ENCODE measurements at regions not wholly inside any gene's neighbourhood (a gene's known extent, or its start where the extent isn't known, plus 50 kb on each side); places are given as distances from the start of the nearest gene placed in this dataset.
"Not testable (repeated sequence)": the region's sequence is repeated elsewhere in the genome, so short reads cannot be mapped to it uniquely, and the experiment has no call there.

DNA sequence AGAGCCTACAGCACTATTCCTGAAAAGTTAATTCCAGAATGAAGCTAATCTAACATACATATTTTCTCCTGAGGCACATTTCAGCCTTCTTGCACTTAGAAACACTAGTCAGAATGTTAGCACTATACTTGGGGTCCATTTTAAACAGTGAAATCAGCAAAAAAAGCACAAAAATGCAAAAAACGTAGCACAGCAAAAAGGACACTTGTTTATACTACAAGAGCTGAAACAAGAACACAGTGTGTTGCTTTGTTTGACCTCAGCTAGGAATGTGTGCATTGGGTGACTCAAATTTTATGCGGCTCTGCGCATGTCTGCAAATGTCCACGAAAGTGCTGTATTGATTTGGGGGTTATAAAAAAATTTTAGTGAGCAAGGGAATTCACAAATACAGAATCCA, 226.2 kb downstream of the KCNRG start:
- Histone ChIP-seq H3K9ac (ENCODE audit: low read depth, low read length) (no peak overlapping the region), H3K36me3 (ENCODE audit: insufficient read depth, low read length) (no peaks in the 10 kb centered on the region), H3K9me3 (ENCODE audit: control insufficient read depth, insufficient read depth, low read length) (no peaks in the 10 kb centered on the region), H3K4me1 (ENCODE audit: insufficient read depth, low read length) (peaks cover 13% of the 10 kb centered on the region)

GRCh38 chr13:50243931-50244330, 228.7 kb downstream of the KCNRG start:
- Histone ChIP-seq H3K9ac (ENCODE audit: low read depth, low read length) (no peak overlapping the region), H3K9me3 (ENCODE audit: control insufficient read depth, insufficient read depth, low read length) (no peaks in the 10 kb centered on the region)

GRCh38 chr13:50244355-50244712, 229.1 kb downstream of the KCNRG start:
- no peaks in the 10 kb centered on the region for H3K9me3 ChIP-seq (ENCODE audit: control insufficient read depth, insufficient read depth, low read length)
- peaks cover 13% of the 10 kb centered on the region for H3K4me1 ChIP-seq (ENCODE audit: insufficient read depth, low read length)
- H3K36me3 ChIP-seq (ENCODE audit: insufficient read depth, low read length): no peaks in the 10 kb centered on the region
- H3K9ac ChIP-seq (ENCODE audit: low read depth, low read length): no peak overlapping the region

More at GRCh38 chr13:50243931-50244330, 228.7 kb downstream of the KCNRG start:
- Histone ChIP-seq H3K4me1 (ENCODE audit: insufficient read depth, low read length) (peaks cover 13% of the 10 kb centered on the region), H3K36me3 (ENCODE audit: insufficient read depth, low read length) (no peaks in the 10 kb centered on the region)

DNA sequence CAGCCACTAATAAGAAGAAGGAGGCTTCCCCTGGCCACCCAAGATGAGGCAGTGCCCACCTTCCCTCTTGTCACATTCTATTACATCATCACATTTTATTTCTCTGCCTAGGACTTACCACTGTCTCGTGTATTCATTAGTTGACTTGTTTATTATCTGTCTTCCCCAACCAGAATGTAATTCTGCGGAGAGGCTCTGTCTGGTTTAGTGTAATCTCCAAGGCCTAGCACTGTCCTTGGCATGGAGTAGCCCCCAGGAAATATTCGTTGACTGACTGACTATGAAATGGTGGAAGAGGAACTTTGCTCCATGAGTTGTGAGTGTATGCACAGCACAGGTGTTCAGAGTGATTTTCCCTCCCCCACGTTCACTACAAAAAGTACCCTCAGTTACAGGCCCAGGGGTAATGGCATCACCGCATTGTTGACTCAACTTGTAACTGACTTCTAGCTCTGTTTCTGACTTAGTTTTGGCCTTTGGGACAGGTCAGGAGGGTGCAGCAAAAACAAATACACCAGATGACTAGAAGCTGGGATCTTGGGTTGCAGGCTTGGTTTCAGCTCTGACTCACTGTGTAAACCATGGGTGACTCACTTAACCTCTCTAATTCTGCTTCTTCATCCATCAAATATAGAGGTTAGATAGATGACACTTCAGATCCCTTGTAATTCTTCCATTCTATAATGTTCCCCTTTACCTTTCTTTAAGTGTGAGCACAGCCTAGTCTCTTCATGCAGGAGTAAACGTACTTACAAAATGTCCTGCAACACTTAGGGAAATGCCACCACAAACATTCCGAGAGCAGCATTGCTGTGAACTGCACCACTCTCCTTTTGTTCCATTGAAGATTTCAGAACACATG, 229.7 kb downstream of the KCNRG start:
- H3K9ac ChIP-seq (ENCODE audit: low read depth, low read length): no peak overlapping the region
- H3K9me3 ChIP-seq (ENCODE audit: control insufficient read depth, insufficient read depth, low read length): no peaks in the 10 kb centered on the region
- peaks cover 13% of the 10 kb centered on the region for H3K4me1 ChIP-seq (ENCODE audit: insufficient read depth, low read length)
- no peaks in the 10 kb centered on the region for H3K36me3 ChIP-seq (ENCODE audit: insufficient read depth, low read length)

- Histone ChIP-seq H3K4me1 (ENCODE audit: insufficient read depth, low read length) (peaks cover 9% of the 10 kb centered on the region), H3K9me3 (ENCODE audit: control insufficient read depth, insufficient read depth, low read length) (no peaks in the 10 kb centered on the region), H3K36me3 (ENCODE audit: insufficient read depth, low read length) (no peaks in the 10 kb centered on the region), H3K9ac (ENCODE audit: low read depth, low read length) (no peak overlapping the region)
Measured at GRCh38 chr13:50247223-50247622, 232.0 kb downstream of the KCNRG start.

DNA sequence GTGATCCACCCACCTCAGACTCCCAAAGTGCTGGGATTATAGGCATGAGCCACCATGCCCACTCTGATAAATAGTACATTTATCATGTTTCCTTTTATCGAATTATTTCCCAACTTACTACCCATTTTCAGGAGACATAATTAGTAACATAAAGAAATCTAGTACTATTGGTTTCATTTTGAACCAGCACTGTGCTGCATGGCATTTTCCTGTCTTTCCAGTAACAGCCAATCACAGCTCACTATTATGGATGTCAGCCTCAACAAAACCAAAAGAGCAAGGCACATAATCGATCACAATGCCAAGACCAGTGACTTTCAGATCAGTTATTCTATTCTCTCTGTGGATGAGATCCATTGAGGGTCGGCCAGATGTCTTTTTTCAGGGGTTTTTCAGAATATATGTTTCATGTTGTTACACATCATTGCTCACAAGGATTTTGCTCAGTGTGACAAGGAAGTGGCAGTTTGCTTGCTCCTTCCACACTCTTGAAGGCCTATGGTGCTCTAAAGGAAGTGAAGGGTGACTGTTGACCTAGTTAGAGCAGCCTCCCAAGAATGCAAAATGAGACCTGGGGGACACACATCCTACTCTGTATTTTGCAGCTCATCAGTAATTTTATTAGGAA, 233.4 kb downstream of the KCNRG start:
- Histone ChIP-seq H3K9ac (ENCODE audit: low read depth, low read length) (no peak overlapping the region), H3K36me3 (ENCODE audit: insufficient read depth, low read length) (no peaks in the 10 kb centered on the region), H3K4me1 (ENCODE audit: insufficient read depth, low read length) (peaks cover 9% of the 10 kb centered on the region), H3K9me3 (ENCODE audit: control insufficient read depth, insufficient read depth, low read length) (no peaks in the 10 kb centered on the region)

DNA sequence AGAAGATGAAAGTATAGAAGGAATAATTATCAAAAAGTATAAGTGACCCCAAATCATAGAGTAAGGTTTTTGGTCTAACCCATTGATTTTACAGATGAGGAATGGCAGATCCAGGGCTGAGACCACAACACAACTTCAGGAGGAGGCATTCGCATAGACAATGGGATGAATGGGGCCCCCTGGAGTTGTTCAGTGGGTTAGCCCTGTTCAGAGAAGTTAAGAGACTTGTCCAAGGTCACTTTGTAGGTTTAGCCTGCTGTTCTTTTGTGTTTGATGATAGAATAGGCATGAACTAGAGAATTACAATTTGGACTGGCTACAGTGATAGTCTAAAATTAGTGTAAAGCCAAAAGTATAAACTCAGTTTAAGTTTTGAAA, 233.9 kb downstream of the KCNRG start:
- Histone ChIP-seq H3K9me3 (ENCODE audit: control insufficient read depth, insufficient read depth, low read length) (no peaks in the 10 kb centered on the region), H3K4me1 (ENCODE audit: insufficient read depth, low read length) (peaks cover 9% of the 10 kb centered on the region), H3K36me3 (ENCODE audit: insufficient read depth, low read length) (no peaks in the 10 kb centered on the region), H3K9ac (ENCODE audit: low read depth, low read length) (no peak overlapping the region)

GRCh38 chr13:50250401-50250800, 235.2 kb downstream of the KCNRG start:
- H3K9me3 ChIP-seq (ENCODE audit: control insufficient read depth, insufficient read depth, low read length): no peaks in the 10 kb centered on the region

GRCh38 chr13:50255639-50256038, 240.4 kb downstream of the KCNRG start:
- H3K9me3 ChIP-seq (ENCODE audit: control insufficient read depth, insufficient read depth, low read length): no peaks in the 10 kb centered on the region
- H3K9ac ChIP-seq (ENCODE audit: low read depth, low read length): no peak overlapping the region
- H3K4me1 ChIP-seq (ENCODE audit: insufficient read depth, low read length): no peaks in the 10 kb centered on the region
- no peaks in the 10 kb centered on the region for H3K36me3 ChIP-seq (ENCODE audit: insufficient read depth, low read length)

More at GRCh38 chr13:50250401-50250800, 235.2 kb downstream of the KCNRG start:
- Histone ChIP-seq H3K4me1 (ENCODE audit: insufficient read depth, low read length) (no peaks in the 10 kb centered on the region; the same call in 1 of the 2 replicates), H3K9ac (ENCODE audit: low read depth, low read length) (no peak overlapping the region), H3K36me3 (ENCODE audit: insufficient read depth, low read length) (no peaks in the 10 kb centered on the region)

- H3K9me3 ChIP-seq (ENCODE audit: control insufficient read depth, insufficient read depth, low read length); H3K4me1 ChIP-seq (ENCODE audit: insufficient read depth, low read length); H3K36me3 ChIP-seq (ENCODE audit: insufficient read depth, low read length); H3K9ac ChIP-seq (ENCODE audit: low read depth, low read length): not testable (repeated sequence)
Measured at GRCh38 chr13:50256536-50257321, 241.5 kb downstream of the KCNRG start.

DNA sequence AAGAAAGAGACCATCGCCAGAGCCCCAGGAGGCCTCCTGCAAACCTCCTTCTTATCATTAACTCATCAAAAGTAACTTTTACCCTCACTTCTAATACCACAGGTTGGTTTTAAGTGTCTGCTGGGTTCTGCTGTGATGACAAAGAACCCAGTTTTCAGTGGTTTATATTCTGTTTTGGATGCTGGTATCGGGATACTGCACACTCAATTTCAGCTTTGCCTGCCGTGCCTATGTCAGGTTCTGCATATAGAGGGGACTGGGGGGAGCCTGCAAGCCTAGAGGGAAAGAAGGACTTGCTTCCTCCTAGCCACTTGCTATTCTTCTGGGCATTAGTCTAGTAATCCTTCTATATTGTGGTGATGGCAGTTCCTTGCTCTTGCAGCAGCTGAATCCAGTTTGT, 242.4 kb downstream of the KCNRG start:
- Histone ChIP-seq H3K9me3 (ENCODE audit: control insufficient read depth, insufficient read depth, low read length) (no peaks in the 10 kb centered on the region), H3K4me1 (ENCODE audit: insufficient read depth, low read length) (no peaks in the 10 kb centered on the region), H3K9ac (ENCODE audit: low read depth, low read length) (no peak overlapping the region), H3K36me3 (ENCODE audit: insufficient read depth, low read length) (no peaks in the 10 kb centered on the region)

- H3K4me1 ChIP-seq (ENCODE audit: insufficient read depth, low read length): no peaks in the 10 kb centered on the region
- no peaks in the 10 kb centered on the region for H3K9me3 ChIP-seq (ENCODE audit: control insufficient read depth, insufficient read depth, low read length)
- no peak overlapping the region for H3K9ac ChIP-seq (ENCODE audit: low read depth, low read length)
- H3K36me3 ChIP-seq (ENCODE audit: insufficient read depth, low read length): no peaks in the 10 kb centered on the region
Measured at GRCh38 chr13:50261130-50261901, 246.1 kb downstream of the KCNRG start.

- Histone ChIP-seq H3K36me3 (ENCODE audit: insufficient read depth, low read length) (no peaks in the 10 kb centered on the region), H3K9ac (ENCODE audit: low read depth, low read length) (no peak overlapping the region), H3K9me3 (ENCODE audit: control insufficient read depth, insufficient read depth, low read length) (no peaks in the 10 kb centered on the region), H3K4me1 (ENCODE audit: insufficient read depth, low read length) (no peaks in the 10 kb centered on the region)
Measured at GRCh38 chr13:50267066-50267465, 251.8 kb downstream of the KCNRG start.

DNA sequence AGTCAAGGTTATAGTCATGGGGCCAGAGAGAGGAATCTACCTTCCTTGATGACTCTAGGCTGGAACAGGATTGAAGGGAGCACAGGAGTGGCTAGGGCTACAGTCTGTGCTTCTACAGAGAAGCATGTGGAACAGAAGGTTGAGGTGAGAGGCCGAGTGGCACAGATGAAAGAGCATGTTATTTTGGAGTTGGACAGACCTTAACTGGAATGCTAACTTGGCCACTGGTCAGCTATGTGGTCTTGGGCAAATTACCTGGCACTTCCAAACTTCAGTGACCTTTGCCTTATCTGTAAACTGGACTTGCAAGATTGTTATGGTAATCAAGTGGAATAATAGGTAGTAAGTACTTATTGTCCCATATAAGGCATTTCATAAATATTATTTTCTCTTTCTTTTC, 252.7 kb downstream of the KCNRG start:
- no peaks in the 10 kb centered on the region for H3K4me1 ChIP-seq (ENCODE audit: insufficient read depth, low read length)
- H3K9me3 ChIP-seq (ENCODE audit: control insufficient read depth, insufficient read depth, low read length): no peaks in the 10 kb centered on the region
- no peaks in the 10 kb centered on the region for H3K36me3 ChIP-seq (ENCODE audit: insufficient read depth, low read length)
- H3K9ac ChIP-seq (ENCODE audit: low read depth, low read length): no peak overlapping the region

All from ES-I3 (cell line).